K562 (cell line): ENCODE measurements at regions not wholly inside any gene's neighbourhood (a gene's known extent, or its start where the extent isn't known, plus 50 kb on each side); places are given as distances from the start of the nearest gene placed in this dataset.

Experiments used
- ATAC-seq: fragments of 200-7000 bp; cut with Tn5 transposase; 3 replicates; pipeline ENCODE4 v1.9.1; 2020; ENCODE audit warnings: moderate library complexity
- BruUV-seq: library from RNA; stranded (reverse); fragments of 400-500 nt; replicated peaks from 2 replicates; lab custom pipeline; 2021; lab: Mats Ljungman, UMichigan
- CTCF ChIA-PET: fragments of 300-600 bp; formaldehyde crosslinking; extraction: SDS; loops from one replicate; lab custom pipeline; 2021; ENCODE audit warnings: low intra/inter-chr PET ratio; lab: Yijun Ruan, JAX
- POLR2A ChIA-PET: fragments of 300-600, 350-650 bp; sonication (Branson Sonifier 250); formaldehyde crosslinking; extraction: SDS; loops from one replicate; lab custom pipeline; 2021; ENCODE audit warnings: antibody characterized with exemption, inconsistent platforms; lab: Yijun Ruan, JAX
- DNase-seq, 4 experiments: peaks; one replicate each; pipeline versions ENCODE4 v3.0.0 to v3.0.0-alpha.2; 2011 to 2018; ENCODE audit warnings: low spot score in 3 of 4, mixed read lengths in 3 of 4; ENCODE audit errors: extremely low read depth in 1 of 4
- FAIRE-seq: peaks from 2 replicates; lab custom pipeline; 2011; peaks lifted over from hg19 to GRCh38; lab: Jason Lieb, UNC
- H2AFZ ChIP-seq: 2 replicates; pipeline ENCODE4 v1.6.0; 2011; ENCODE audit warnings: low read depth, low read length, control low read depth, inconsistent platforms
- H3K27ac ChIP-seq: fragments of 200-600 bp; 3 replicates; pipeline ENCODE4 v1.8.0; 2011; ENCODE audit warnings: low read depth, mild to moderate bottlenecking, control low read depth, inconsistent platforms, low read length, moderate library complexity, mixed read lengths; ENCODE audit errors: extremely low read depth
- H3K27me3 ChIP-seq, 2 experiments: fragments of 300-600 bp in 1 of 2; 2 replicates in 1 of 2; 3 replicates in 1 of 2; pipeline versions ENCODE4 v1.6.0 to v1.8.0; 2011; ENCODE audit warnings: inconsistent platforms in 2 of 2, low read length in 2 of 2, mild to moderate bottlenecking in 1 of 2, mixed read lengths in 1 of 2, moderate library complexity in 1 of 2; ENCODE audit not compliant: control insufficient read depth in 2 of 2, insufficient read depth in 2 of 2
- H3K36me3 ChIP-seq: fragments of 300-600 bp; 3 replicates; pipeline ENCODE4 v1.8.0; 2011; ENCODE audit warnings: mild to moderate bottlenecking, low read length, inconsistent platforms; ENCODE audit not compliant: control insufficient read depth, insufficient read depth
- H3K4me1 ChIP-seq, 2 experiments: fragments of 200-600 bp in 1 of 2; replicated peaks in 1 of 2; 2 replicates in 1 of 2; 3 replicates in 1 of 2; pipeline versions ENCODE4 v1.5.1 to v1.8.0; 2011; ENCODE audit warnings: inconsistent platforms in 2 of 2, low read length in 2 of 2, mild to moderate bottlenecking in 1 of 2, mixed read lengths in 1 of 2, moderate library complexity in 1 of 2; ENCODE audit not compliant: control insufficient read depth in 2 of 2, insufficient read depth in 2 of 2
- H3K4me2 ChIP-seq: 2 replicates; pipeline ENCODE4 v1.6.1; 2011; ENCODE audit warnings: low read length, control low read depth, inconsistent platforms, mixed read lengths; ENCODE audit not compliant: insufficient read depth
- H3K4me3 ChIP-seq: fragments of 200-600 bp; sonication (generic), shearing (Covaris generic); 2 replicates; pipeline ENCODE4 v1.5.1; 2016; ENCODE audit warnings: control low read depth, inconsistent platforms
- H3K79me2 ChIP-seq: fragments of 200-600 bp; 3 replicates; pipeline ENCODE4 v1.8.0; 2011; ENCODE audit warnings: low read length, inconsistent platforms; ENCODE audit not compliant: control insufficient read depth, insufficient read depth
- H3K9ac ChIP-seq, 2 experiments: 2 replicates each; pipeline versions ENCODE4 v1.6.0 to v1.6.1; 2011; ENCODE audit warnings: low read depth in 2 of 2, low read length in 2 of 2, control low read depth in 1 of 2, inconsistent platforms in 1 of 2, mild to moderate bottlenecking in 1 of 2, mixed read lengths in 1 of 2; ENCODE audit not compliant: insufficient read depth in 1 of 2
- H3K9me1 ChIP-seq: one replicate; pipeline ENCODE4 v1.6.0; 2011; ENCODE audit warnings: inconsistent platforms, mild to moderate bottlenecking, low read length, moderate library complexity; ENCODE audit not compliant: control insufficient read depth, insufficient read depth
- H3K9me3 ChIP-seq: replicated peaks from 2 replicates; pipeline ENCODE4 v1.5.1; 2011; ENCODE audit warnings: low read depth, low read length, inconsistent platforms; ENCODE audit not compliant: control insufficient read depth, insufficient read depth
- H4K20me1 ChIP-seq: replicated peaks from 2 replicates; pipeline ENCODE4 v1.6.1; 2011; ENCODE audit warnings: low read length, inconsistent platforms, mixed read lengths; ENCODE audit not compliant: control insufficient read depth, insufficient read depth
- CCNT2 ChIP-seq: IDR thresholded peaks from 2 replicates; pipeline ENCODE4 v1.6.1; 2011; ENCODE audit warnings: borderline replicate concordance, low read depth, mild to moderate bottlenecking, moderate library complexity, mixed read lengths, low read length; ENCODE audit not compliant: insufficient read length; ENCODE audit errors: extremely low read depth
- CEBPG ChIP-seq, 3 experiments: fragments of 200-800 bp in 1 of 3; sonication (Bioruptor generic) in 1 of 3; sonication (generic) in 1 of 3; formaldehyde crosslinking in 1 of 3; IDR thresholded peaks in 2 of 3; conservative IDR thresholded peaks in 1 of 3; 2 replicates each; pipeline versions ENCODE4 v1.6.1 to v1.8.0; 2016 to 2022; ENCODE audit warnings: missing compliant biosample characterization in 2 of 3, missing genetic modification characterization in 2 of 3, mild to moderate bottlenecking in 1 of 3, missing genetic modification reagents in 1 of 3
- ELF2 ChIP-seq: fragments of 250-450 bp; sonication (Bioruptor Pico); IDR thresholded peaks from 2 replicates; pipeline ENCODE4 v1.5.0; 2021; ENCODE audit warnings: mild to moderate bottlenecking
- HDAC6 ChIP-seq: IDR thresholded peaks from 2 replicates; pipeline ENCODE4 v1.6.1; 2012; ENCODE audit warnings: low read depth, mild to moderate bottlenecking, control low read depth, inconsistent platforms, low read length, moderate library complexity
- HNRNPUL1 ChIP-seq: fragments of 200-400 bp; formaldehyde crosslinking; IDR thresholded peaks from 2 replicates; pipeline ENCODE4 v1.6.1; 2017; ENCODE audit warnings: low read length
- HOMEZ ChIP-seq: fragments of 250-450 bp; sonication (Bioruptor Pico); IDR thresholded peaks from 2 replicates; pipeline ENCODE4 v1.4.0; 2020; ENCODE audit warnings: mild to moderate bottlenecking, moderate library complexity
- MAX ChIP-seq: sonication (generic); formaldehyde crosslinking; IDR thresholded peaks from 2 replicates; pipeline ENCODE4 v1.9.0; 2022; ENCODE audit warnings: mild to moderate bottlenecking, missing genetic modification reagents
- MEF2D ChIP-seq: conservative IDR thresholded peaks from 2 replicates; pipeline ENCODE4 v1.6.1; 2016; ENCODE audit warnings: low read depth, missing genetic modification characterization, missing compliant biosample characterization
- NCOA1 ChIP-seq: fragments of 450-650 bp; IDR thresholded peaks from 2 replicates; pipeline ENCODE4 v1.6.1; 2016; ENCODE audit warnings: low read depth
- NFIC ChIP-seq: fragments of 450-650 bp; IDR thresholded peaks from 2 replicates; pipeline ENCODE4 v1.6.1; 2017; ENCODE audit warnings: mild to moderate bottlenecking, inconsistent platforms
- NUFIP1 ChIP-seq: fragments of 450-650 bp; IDR thresholded peaks from 2 replicates; pipeline ENCODE4 v1.6.1; 2018; ENCODE audit not compliant: partially characterized antibody
- PBX2 ChIP-seq, 2 experiments: IDR thresholded peaks in 1 of 2; conservative IDR thresholded peaks in 1 of 2; 2 replicates each; pipeline ENCODE4 v1.6.1; 2016; ENCODE audit warnings: low read depth in 2 of 2, mild to moderate bottlenecking in 1 of 2, missing compliant biosample characterization in 1 of 2, missing genetic modification characterization in 1 of 2, moderate library complexity in 1 of 2
- TGIF2 ChIP-seq: sonication (generic); formaldehyde crosslinking; IDR thresholded peaks from 2 replicates; pipeline ENCODE4 v1.8.1; 2022; ENCODE audit warnings: mild to moderate bottlenecking, missing genetic modification reagents, moderate library complexity
- WGBS: fragments of 100-300 bp; shearing (Covaris generic); methylation state at CpG from one replicate; pipeline ENCODE4 v1.1.6; 2016; ENCODE audit warnings: low coverage, mixed read lengths; ENCODE audit not compliant: insufficient coverage; ENCODE audit errors: missing lambda C conversion rate; 5-methylcytosine and 5-hydroxymethylcytosine counted together
- in situ Hi-C: fragments of 300-500 bp; cut with MboI; formaldehyde crosslinking; loops from 4 replicates; pipeline ENCODE4 v1.15.0; 2018; ENCODE audit warnings: inconsistent platforms, mixed read lengths
- intact Hi-C: fragments of 100-400 bp; cut with micrococcal nuclease; formaldehyde crosslinking; loops from 2 replicates; pipeline ENCODE4 v1.14.2; 2022

- 0% methylated on average over 1 of the region's 1 CpG for WGBS
- ChIA-PET POLR2A (interaction anchor here (0.7 to 1.9 kb wide), 2 partner anchors 9 kb away, joined by 4 to 12 read pairs; no protein-coding TSS in a partner anchor), CTCF (no interaction called here)
- Histone ChIP-seq H3K79me2 (no peaks in the 10 kb centered on the region), H3K27ac (no peak overlapping the region), H3K9ac (no peak overlapping the region), H3K27me3 (no peaks in the 10 kb centered on the region), H4K20me1 (no peaks in the 10 kb centered on the region), H2AFZ (no peak overlapping the region), H3K9me1 (peaks cover 2% of the 10 kb centered on the region), H3K4me2 (no peak overlapping the region), H3K4me3 (no peak overlapping the region), H3K4me1 (peaks cover 0 to 12% of the 10 kb centered on the region in 2 experiments; a peak in 2 of 5 replicates), H3K9me3 (no peaks in the 10 kb centered on the region), H3K36me3 (no peaks in the 10 kb centered on the region)
- ATAC-seq, result no peak
- intact Hi-C loops, result no loop called here
- in situ Hi-C loops, result no loop called here
- FAIRE-seq, result no peak
- no peak for DNase-seq
- no TSS peak for BruUV-seq
- TF ChIP-seq NUFIP1 (no peak), ELF2 (CRISPR knock-in tag) (no peak), MEF2D (no peak), PBX2 (CRISPR knock-in tag; IDR thresholded peaks at IDR 0.05; ENCODE audit: low read depth) (no peak), PBX2 (tag; conservative IDR thresholded peaks at IDR 0.05; ENCODE audit: low read depth) (no peak), HNRNPUL1 (no peak), HOMEZ (CRISPR knock-in tag) (no peak), NCOA1 (no peak), NFIC (no peak), CEBPG (CRISPR knock-in tag; IDR thresholded peaks at IDR 0.05) (no peak), CEBPG (tag; conservative IDR thresholded peaks at IDR 0.05 in 1 of 2, IDR thresholded peaks at IDR 0.05 in 1 of 2) (no peak), MAX (CRISPR knock-in tag) (no peak), TGIF2 (CRISPR knock-in tag) (no peak), HDAC6 (no peak), CCNT2 (no peak)
Measured at GRCh38 chr6:50970908-50971307, 152.2 kb downstream of the TFAP2B start.
